CD4-positive, alpha-beta memory T cell (primary cell): ENCODE measurements at regions not wholly inside any gene's neighbourhood (a gene's known extent, or its start where the extent isn't known, plus 50 kb on each side); places are given as distances from the start of the nearest gene placed in this dataset.
"Not testable (repeated sequence)": the region's sequence is repeated elsewhere in the genome, so short reads cannot be mapped to it uniquely, and the experiment has no call there.

Source experiments
- CTCF ChIA-PET: fragments of 350-600 bp; sonication (Branson Sonifier 250); formaldehyde crosslinking; loops from one replicate; lab custom pipeline; 2021; ENCODE audit warnings: inconsistent platforms; ENCODE audit not compliant: partially characterized antibody; lab: Charles Lee
- POLR2A ChIA-PET: fragments of 350-600 bp; sonication (Branson Sonifier 250); formaldehyde crosslinking; loops from one replicate; lab custom pipeline; 2021; ENCODE audit not compliant: partially characterized antibody; lab: Charles Lee
- DNase-seq, 5 donors: peaks; one replicate each; pipeline versions ENCODE4 v3.0.0 to v3.0.0-alpha.2; 2020 to 2022; ENCODE audit warnings: mixed read lengths in 1 of 5
- H3K27ac ChIP-seq: one replicate; pipeline ENCODE4 v1.7.0; 2013; ENCODE audit warnings: low read depth, low read length
- H3K27me3 ChIP-seq: 2 replicates; pipeline ENCODE4 v1.7.0; 2013; ENCODE audit warnings: mild to moderate bottlenecking, low read length, moderate library complexity; ENCODE audit not compliant: insufficient read depth
- H3K36me3 ChIP-seq: 2 replicates; pipeline ENCODE4 v1.7.0; 2013; ENCODE audit warnings: mild to moderate bottlenecking, low read length, moderate library complexity; ENCODE audit not compliant: insufficient read depth
- H3K4me1 ChIP-seq: 2 replicates; pipeline ENCODE4 v1.7.0; 2013; ENCODE audit warnings: mild to moderate bottlenecking, low read length, moderate library complexity; ENCODE audit not compliant: insufficient read depth
- H3K4me3 ChIP-seq, 2 donors: one replicate each; pipeline ENCODE4 v1.7.0; 2013; ENCODE audit warnings: low read length in 2 of 2, mild to moderate bottlenecking in 1 of 2
- H3K9me3 ChIP-seq, 2 donors: one replicate each; pipeline ENCODE4 v1.7.0; 2013; ENCODE audit warnings: low read length in 2 of 2, control low read depth in 1 of 2; ENCODE audit not compliant: control insufficient read depth in 1 of 2
- H3K27ac Mint-ChIP-seq, 7 donors: one replicate each; pipeline ENCODE4 v1.8.0; 2020 to 2021; ENCODE audit warnings: mixed read lengths in 7 of 7, mild to moderate bottlenecking in 6 of 7, inconsistent platforms in 3 of 7, moderate library complexity in 3 of 7
- H3K27me3 Mint-ChIP-seq, 2 donors: one replicate each; pipeline ENCODE4 v1.8.0; 2020 to 2021; ENCODE audit warnings: mixed read lengths in 2 of 2
- H3K36me3 Mint-ChIP-seq, 2 donors: one replicate each; pipeline ENCODE4 v1.8.0; 2020 to 2021; ENCODE audit warnings: mixed read lengths in 2 of 2, inconsistent platforms in 1 of 2, mild to moderate bottlenecking in 1 of 2
- H3K4me1 Mint-ChIP-seq, 4 donors: one replicate each; pipeline ENCODE4 v1.8.0; 2020 to 2021; ENCODE audit warnings: mixed read lengths in 4 of 4, mild to moderate bottlenecking in 1 of 4
- H3K4me3 Mint-ChIP-seq, 8 donors: one replicate each; pipeline ENCODE4 v1.8.0; 2020 to 2021; ENCODE audit warnings: mixed read lengths in 8 of 8, mild to moderate bottlenecking in 7 of 8, moderate library complexity in 6 of 8, inconsistent platforms in 3 of 8
- H3K9me3 Mint-ChIP-seq, 8 donors: one replicate each; pipeline ENCODE4 v1.8.0; 2020 to 2021; ENCODE audit warnings: mixed read lengths in 8 of 8, mild to moderate bottlenecking in 5 of 8, inconsistent platforms in 3 of 8, moderate library complexity in 1 of 8
- intact Hi-C: fragments of 100-400 bp; cut with micrococcal nuclease; formaldehyde crosslinking; loops from one replicate; pipeline ENCODE4 v1.15.1; 2023

DNA sequence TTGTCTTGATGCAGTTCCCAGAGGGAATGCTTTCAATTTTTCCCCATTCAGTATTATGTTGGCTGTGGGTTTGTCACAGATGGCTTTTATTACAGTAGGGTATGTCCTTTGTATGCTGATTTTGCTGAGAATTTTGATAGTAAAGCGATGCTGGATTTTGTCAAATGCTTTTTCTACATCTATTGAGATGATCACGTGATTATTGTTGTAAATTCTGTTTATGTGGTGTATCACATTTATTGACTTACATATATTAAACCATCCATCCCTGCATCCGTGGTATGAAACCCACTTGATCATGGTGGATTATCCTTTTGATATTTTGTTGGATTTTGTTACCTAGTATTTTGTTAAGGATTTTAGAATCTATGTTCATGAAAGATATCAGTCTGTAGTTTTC is 959.8 kb upstream of the ROBO1 start:
- intact Hi-C loops, H3K4me3 Mint-ChIP-seq, H3K4me3 ChIP-seq, H3K36me3 ChIP-seq, H3K27ac ChIP-seq, H3K27ac Mint-ChIP-seq, POLR2A ChIA-PET, CTCF ChIA-PET, H3K36me3 Mint-ChIP-seq, H3K4me1 ChIP-seq, H3K4me1 Mint-ChIP-seq, H3K9me3 ChIP-seq, H3K27me3 Mint-ChIP-seq, DNase-seq, H3K27me3 ChIP-seq: not testable (repeated sequence)
- peaks cover 1 to 23% (median 7%) of the 10 kb centered on the region in 8 donors for H3K9me3 Mint-ChIP-seq

DNA sequence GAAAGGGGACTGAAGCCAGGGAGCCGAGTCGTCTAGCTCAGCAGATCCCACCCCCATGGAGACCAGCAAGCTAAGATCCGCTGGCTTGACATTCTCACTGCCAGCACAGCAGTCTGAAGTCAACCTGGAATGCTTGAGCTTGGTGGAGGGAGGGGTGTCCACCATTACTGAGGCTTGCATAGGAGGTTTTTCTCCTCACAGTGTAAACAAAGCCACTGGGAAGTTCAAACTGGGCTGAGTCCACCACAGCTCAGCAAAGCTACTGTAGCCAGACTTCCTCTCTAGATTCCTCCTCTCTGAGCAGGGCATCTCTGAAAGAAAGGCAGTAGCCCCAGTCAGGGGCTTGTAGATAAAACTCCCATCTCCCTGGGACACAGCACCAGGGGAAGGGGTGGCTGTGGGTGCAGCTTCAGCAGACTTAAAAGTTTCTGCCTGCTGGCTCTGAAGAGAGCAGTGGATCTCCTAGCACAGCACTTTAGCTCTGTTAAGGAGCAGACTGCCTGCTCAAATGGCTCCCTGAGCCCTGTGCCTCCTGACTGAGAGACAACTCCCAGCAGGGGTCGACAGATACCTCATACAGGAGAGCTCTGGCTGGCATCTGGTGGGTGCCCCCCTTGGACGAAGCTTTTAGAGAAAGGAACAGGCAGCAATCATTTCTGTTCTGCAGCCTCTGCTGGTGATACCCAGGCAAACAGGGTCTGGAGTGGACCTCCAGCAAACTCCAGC is 942.0 kb upstream of the ROBO1 start:
- H3K9me3 Mint-ChIP-seq = peaks cover 5 to 36% (median 21%) of the 10 kb centered on the region in 8 donors
- H3K4me1 ChIP-seq, H3K4me3 ChIP-seq, H3K36me3 Mint-ChIP-seq, DNase-seq, H3K36me3 ChIP-seq, H3K4me3 Mint-ChIP-seq, H3K27ac ChIP-seq, CTCF ChIA-PET, H3K27me3 ChIP-seq, H3K4me1 Mint-ChIP-seq, POLR2A ChIA-PET, H3K27ac Mint-ChIP-seq, H3K9me3 ChIP-seq, intact Hi-C loops, H3K27me3 Mint-ChIP-seq: not testable (repeated sequence)

DNA sequence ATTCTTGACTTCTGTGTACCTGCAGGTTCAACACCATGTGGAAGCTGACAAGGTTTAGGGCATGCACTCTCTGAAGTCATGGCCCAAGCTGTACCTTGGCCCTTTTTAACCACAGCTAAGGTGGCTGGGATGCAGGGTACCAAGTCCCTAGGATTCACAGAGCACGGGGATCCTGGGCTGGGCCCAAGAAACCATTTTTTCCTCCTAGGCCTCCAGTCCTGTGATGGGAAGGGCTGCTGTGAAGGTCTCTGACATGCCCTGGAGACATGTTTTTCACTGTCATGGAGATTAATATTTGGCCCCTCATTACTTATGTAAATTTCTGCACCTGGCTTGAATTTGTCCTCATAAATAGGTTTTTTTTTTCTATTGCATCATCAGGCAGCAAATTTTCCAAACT is 937.5 kb upstream of the ROBO1 start:
- Histone ChIP-seq H3K4me1 (no peaks in the 10 kb centered on the region), H3K36me3 (no peaks in the 10 kb centered on the region), H3K27me3 (no peaks in the 10 kb centered on the region), H3K4me3 (no peak overlapping the region), H3K27ac (no peak overlapping the region), H3K9me3 (no peaks in the 10 kb centered on the region)
- H3K36me3 Mint-ChIP-seq = no peaks in the 10 kb centered on the region
- H3K9me3 Mint-ChIP-seq = peaks cover 2 to 33% (median 19%) of the 10 kb centered on the region in 8 donors
- no peak for DNase-seq
- H3K4me1 Mint-ChIP-seq = no peaks in the 10 kb centered on the region
- ChIA-PET CTCF (no interaction called here), POLR2A (no interaction called here)
- H3K4me3 Mint-ChIP-seq = no peak overlapping the region
- no peaks in the 10 kb centered on the region for H3K27me3 Mint-ChIP-seq
- intact Hi-C loops = no loop called here
- no peak overlapping the region for H3K27ac Mint-ChIP-seq

DNA sequence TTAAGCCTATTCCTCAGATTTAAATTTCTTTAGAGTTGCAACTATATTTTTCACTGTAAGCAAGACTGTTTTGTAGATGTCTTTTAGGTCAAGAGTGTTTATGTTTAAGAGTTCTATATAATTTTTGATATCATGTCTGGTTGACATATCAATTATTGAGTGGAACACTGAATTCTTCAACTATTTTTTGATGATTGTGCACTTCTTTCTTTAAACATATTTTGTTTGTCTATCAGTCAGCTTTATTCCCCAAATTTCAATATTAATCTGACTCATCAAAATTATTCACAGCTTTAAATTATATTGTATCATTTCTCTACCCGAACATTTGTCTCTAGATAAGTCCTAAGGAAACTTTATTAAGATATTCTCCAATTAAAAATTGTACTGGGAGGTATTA is 933.6 kb upstream of the ROBO1 start:
- DNase-seq = no peak
- intact Hi-C loops = no loop called here
- Histone ChIP-seq H3K4me3 (no peak overlapping the region), H3K36me3 (no peaks in the 10 kb centered on the region), H3K27ac (no peak overlapping the region), H3K4me1 (no peaks in the 10 kb centered on the region), H3K9me3 (no peaks in the 10 kb centered on the region), H3K27me3 (no peaks in the 10 kb centered on the region)
- CTCF ChIA-PET = no interaction called here
- no peak overlapping the region for H3K4me3 Mint-ChIP-seq
- no peaks in the 10 kb centered on the region for H3K27me3 Mint-ChIP-seq
- POLR2A ChIA-PET = no interaction called here
- no peak overlapping the region for H3K27ac Mint-ChIP-seq
- H3K36me3 Mint-ChIP-seq = no peaks in the 10 kb centered on the region
- no peaks in the 10 kb centered on the region for H3K4me1 Mint-ChIP-seq
- H3K9me3 Mint-ChIP-seq = peaks cover under 1 to 28% (median 18%) of the 10 kb centered on the region in 8 donors

DNA sequence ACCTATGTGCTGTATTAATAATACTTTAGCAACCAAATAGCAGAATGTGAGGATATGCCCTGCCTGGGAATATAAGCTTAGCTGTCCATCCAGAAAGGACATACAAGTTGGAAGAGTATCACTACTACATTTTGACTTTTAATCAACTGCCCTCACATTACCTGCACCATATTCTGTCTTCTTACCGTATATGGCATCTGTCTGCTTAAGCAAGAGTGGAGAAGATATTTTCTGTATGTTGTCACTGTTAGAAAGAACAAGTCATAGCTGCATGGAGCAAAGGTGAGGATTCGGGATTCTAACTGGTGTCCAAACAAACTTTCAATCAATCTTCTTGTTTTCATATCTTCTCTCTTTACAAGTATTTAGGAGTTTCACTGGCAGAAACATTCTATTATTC is 929.5 kb upstream of the ROBO1 start:
- no peak for DNase-seq
- Mint-ChIP-seq H3K36me3 (no peaks in the 10 kb centered on the region), H3K9me3 (peaks cover 0 to 11% (median 6%) of the 10 kb centered on the region in 8 donors), H3K4me3 (no peak overlapping the region), H3K4me1 (no peaks in the 10 kb centered on the region), H3K27ac (no peak overlapping the region), H3K27me3 (no peaks in the 10 kb centered on the region)
- CTCF ChIA-PET = no interaction called here
- no peaks in the 10 kb centered on the region for H3K4me1 ChIP-seq
- POLR2A ChIA-PET = no interaction called here
- H3K9me3 ChIP-seq = peaks cover 0 to 5% of the 10 kb centered on the region in 2 donors
- no peaks in the 10 kb centered on the region for H3K36me3 ChIP-seq
- intact Hi-C loops = no loop called here
- no peak overlapping the region for H3K27ac ChIP-seq
- no peak overlapping the region for H3K4me3 ChIP-seq
- no peaks in the 10 kb centered on the region for H3K27me3 ChIP-seq

DNA sequence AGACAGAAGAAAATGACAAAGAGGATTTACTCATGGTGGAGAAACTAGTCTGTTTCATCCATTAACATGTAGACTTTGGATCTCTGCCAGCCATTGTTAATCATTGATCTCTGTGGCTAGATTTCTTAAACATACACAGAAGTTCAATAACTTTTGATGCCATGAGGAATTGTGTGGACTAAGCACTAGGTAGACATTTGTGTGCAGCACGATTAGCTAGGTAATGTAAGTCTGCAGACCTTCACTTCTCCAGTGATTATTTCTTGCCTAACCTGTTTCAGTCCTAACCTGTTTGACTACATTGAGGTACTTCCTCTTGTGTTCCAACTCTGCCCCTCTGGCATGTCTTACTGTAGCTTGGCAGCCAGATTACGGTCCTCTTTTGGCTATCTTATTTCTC is 928.5 kb upstream of the ROBO1 start:
- no peaks in the 10 kb centered on the region for H3K27me3 ChIP-seq
- no peaks in the 10 kb centered on the region for H3K27me3 Mint-ChIP-seq
- peaks cover 0 to 16% (median 5%) of the 10 kb centered on the region in 8 donors for H3K9me3 Mint-ChIP-seq
- no peaks in the 10 kb centered on the region for H3K36me3 ChIP-seq
- ChIA-PET POLR2A (no interaction called here), CTCF (no interaction called here)
- H3K4me3 ChIP-seq = no peak overlapping the region
- no peak overlapping the region for H3K27ac Mint-ChIP-seq
- DNase-seq = no peak
- H3K4me3 Mint-ChIP-seq = no peak overlapping the region
- H3K9me3 ChIP-seq = peaks cover 0 to 5% of the 10 kb centered on the region in 2 donors
- no peaks in the 10 kb centered on the region for H3K4me1 Mint-ChIP-seq
- H3K4me1 ChIP-seq = no peaks in the 10 kb centered on the region
- intact Hi-C loops = no loop called here
- H3K36me3 Mint-ChIP-seq = no peaks in the 10 kb centered on the region
- no peak overlapping the region for H3K27ac ChIP-seq

DNA sequence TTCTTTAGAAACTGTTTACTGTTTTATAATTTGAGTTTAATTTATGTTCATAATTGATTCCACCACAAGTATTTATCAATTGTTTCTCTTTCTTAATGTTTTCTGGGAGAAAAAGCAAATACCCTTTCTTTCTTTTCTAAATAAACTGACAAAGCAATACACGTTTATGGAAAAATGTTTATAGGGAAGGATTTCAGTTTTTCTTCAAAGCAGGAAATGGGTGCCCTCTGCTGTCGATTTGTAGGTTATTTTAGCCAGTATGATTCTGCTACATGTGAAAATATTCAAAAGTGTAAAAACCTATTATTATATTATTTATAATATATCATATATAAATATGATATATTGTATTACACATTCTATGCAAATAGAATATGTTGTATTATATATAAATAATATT is 921.0 kb upstream of the ROBO1 start:
- Mint-ChIP-seq H3K9me3 (peaks cover 0 to 12% (median 6%) of the 10 kb centered on the region in 8 donors), H3K27me3 (no peaks in the 10 kb centered on the region), H3K27ac (no peak overlapping the region), H3K4me1 (no peaks in the 10 kb centered on the region), H3K4me3 (no peak overlapping the region), H3K36me3 (no peaks in the 10 kb centered on the region)
- intact Hi-C loops = no loop called here
- Histone ChIP-seq H3K36me3 (no peaks in the 10 kb centered on the region), H3K27ac (no peak overlapping the region), H3K4me1 (no peaks in the 10 kb centered on the region), H3K4me3 (no peak overlapping the region), H3K27me3 (no peaks in the 10 kb centered on the region), H3K9me3 (no peaks in the 10 kb centered on the region)
- ChIA-PET CTCF (no interaction called here), POLR2A (no interaction called here)
- DNase-seq = no peak
